Activated T-helper 2 cell treated with anti-CD3 and anti-CD28 coated beads, Interferon-gamma antibody, Interleukin-2, Interleukin-4, amounts not matched to agents 10 μg/mL and 5 μg/mL and 100 μg/mL, durations not matched to agents 14 hours and 24 hours and 36 hours (primary cell): ENCODE measurements at regions not wholly inside any gene's neighbourhood (a gene's known extent, or its start where the extent isn't known, plus 50 kb on each side); places are given as distances from the start of the nearest gene placed in this dataset.

Source experiments
- DNase-seq: peaks from one replicate; pipeline ENCODE4 v3.0.0; 2021; ENCODE audit warnings: low spot score
- H3K27ac Mint-ChIP-seq: one replicate; pipeline ENCODE4 v1.8.0; 2021; ENCODE audit warnings: mixed read lengths
- H3K27me3 Mint-ChIP-seq: one replicate; pipeline ENCODE4 v1.8.0; 2021; ENCODE audit warnings: low read depth, mixed read lengths
- H3K36me3 Mint-ChIP-seq: one replicate; pipeline ENCODE4 v1.8.0; 2021; ENCODE audit warnings: low read depth, mixed read lengths
- H3K4me1 Mint-ChIP-seq: one replicate; pipeline ENCODE4 v1.8.0; 2021; ENCODE audit warnings: low read depth, mixed read lengths
- H3K4me3 Mint-ChIP-seq: one replicate; pipeline ENCODE4 v1.8.0; 2021; ENCODE audit warnings: low read depth, mild to moderate bottlenecking, moderate library complexity, mixed read lengths
- H3K9me3 Mint-ChIP-seq: one replicate; pipeline ENCODE4 v1.8.0; 2021; ENCODE audit warnings: mixed read lengths
- intact Hi-C: fragments of 100-400 bp; cut with micrococcal nuclease; formaldehyde crosslinking; loops from one replicate; pipeline ENCODE4 v1.15.1; 2023

DNA sequence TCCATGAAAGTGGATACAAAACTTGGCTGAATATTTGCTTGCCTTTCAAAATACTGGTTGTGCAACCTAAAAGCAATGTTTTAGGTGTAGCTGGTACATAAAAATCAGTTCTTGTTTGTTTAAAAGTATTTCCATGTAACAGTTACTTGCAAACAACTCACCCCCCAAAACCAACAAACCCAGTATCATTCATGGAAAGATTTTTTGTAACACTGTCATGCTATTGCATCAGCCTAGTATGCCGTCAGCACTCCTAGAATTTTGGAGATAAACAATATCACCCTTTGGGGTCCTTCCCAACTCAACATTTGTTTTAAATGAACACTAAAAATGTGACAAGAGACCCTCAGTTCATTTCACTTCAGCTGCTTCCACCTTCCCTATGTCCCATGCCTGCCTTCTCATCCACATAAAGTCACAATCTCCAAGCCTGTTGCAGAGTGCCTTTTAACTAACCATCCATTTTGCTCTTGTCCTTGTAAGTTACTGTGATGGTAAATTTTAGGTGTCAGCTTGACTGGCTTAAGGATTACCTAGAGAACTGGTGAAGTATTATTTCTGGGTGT lies 425.3 kb downstream of the DUSP10 start:
- Mint-ChIP-seq H3K36me3 (no peaks in the 10 kb centered on the region), H3K4me3 (no peak overlapping the region), H3K4me1 (no peaks in the 10 kb centered on the region), H3K9me3 (no peaks in the 10 kb centered on the region), H3K27ac (no peak overlapping the region), H3K27me3 (peaks cover 6% of the 10 kb centered on the region)
- intact Hi-C loops, result no loop called here
- DNase-seq, result no peak

DNA sequence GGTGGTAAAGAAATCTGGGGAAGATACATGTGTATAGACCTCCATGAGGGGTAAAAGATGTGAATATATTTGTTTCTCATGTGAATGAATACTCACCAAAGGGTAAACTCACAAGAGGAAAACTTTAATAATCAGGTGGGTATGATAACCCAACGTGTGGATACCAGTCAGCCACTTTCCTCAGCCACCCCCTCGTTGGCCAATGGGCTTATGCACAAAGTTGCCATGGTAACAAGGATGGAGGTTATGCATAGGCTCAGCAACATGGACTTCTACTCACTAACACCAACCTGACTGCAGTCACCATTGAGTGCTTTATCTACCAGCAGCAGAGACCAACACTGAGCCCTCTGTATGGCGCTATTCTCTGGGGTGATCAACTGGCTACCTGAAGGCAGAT lies 424.4 kb downstream of the DUSP10 start:
- no peaks in the 10 kb centered on the region for H3K9me3 Mint-ChIP-seq
- H3K4me3 Mint-ChIP-seq, result no peak overlapping the region
- no peaks in the 10 kb centered on the region for H3K36me3 Mint-ChIP-seq
- DNase-seq, result no peak
- intact Hi-C loops, result no loop called here
- no peak overlapping the region for H3K27ac Mint-ChIP-seq
- H3K4me1 Mint-ChIP-seq, result no peaks in the 10 kb centered on the region
- H3K27me3 Mint-ChIP-seq, result peaks cover 6% of the 10 kb centered on the region

DNA sequence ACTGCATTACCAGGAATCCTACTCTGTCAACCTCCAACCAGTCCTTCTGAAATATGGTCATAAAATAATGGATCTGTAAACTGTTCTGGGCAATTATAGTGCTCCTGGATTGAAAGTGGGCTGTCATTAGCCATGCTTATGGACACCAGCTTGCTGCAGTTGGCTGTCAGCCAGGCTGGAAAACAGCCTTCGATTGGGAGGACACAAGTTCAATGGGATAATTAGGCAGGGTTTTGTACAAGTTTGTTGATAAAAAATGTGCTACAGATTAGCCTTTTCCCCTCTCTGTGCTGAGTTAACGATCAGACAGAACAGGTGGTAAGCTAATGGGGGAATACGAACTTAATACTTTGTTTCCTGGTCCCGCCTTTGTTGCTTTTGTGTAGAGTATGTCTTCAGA lies 413.9 kb downstream of the DUSP10 start:
- peaks cover 4% of the 10 kb centered on the region for H3K9me3 Mint-ChIP-seq

DNA sequence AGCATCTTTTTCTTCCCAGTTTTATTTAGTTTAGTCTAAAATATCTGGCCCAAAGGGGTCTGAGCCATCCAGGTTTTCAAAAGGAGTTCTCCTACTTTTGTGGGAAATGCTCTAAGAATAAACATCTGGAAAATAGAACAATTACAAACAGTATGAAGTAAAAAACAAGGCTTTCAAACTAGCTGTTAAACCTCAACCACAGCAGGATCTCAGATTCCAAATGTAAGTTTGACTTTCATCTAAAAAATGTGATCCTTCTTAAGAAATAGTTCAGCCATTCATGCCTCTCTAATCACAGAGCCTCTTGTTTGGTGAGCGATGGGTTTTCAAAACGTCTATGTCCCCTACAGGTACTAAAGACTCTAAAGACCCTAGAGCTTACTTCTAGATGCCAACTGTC lies 413.5 kb downstream of the DUSP10 start:
- Mint-ChIP-seq H3K4me1 (no peaks in the 10 kb centered on the region), H3K27me3 (no peaks in the 10 kb centered on the region), H3K9me3 (peaks cover 4% of the 10 kb centered on the region), H3K36me3 (no peaks in the 10 kb centered on the region), H3K4me3 (no peak overlapping the region), H3K27ac (no peak overlapping the region)
- intact Hi-C loops, result no loop called here
- DNase-seq, result no peak

More for the DNA sequence above, 413.9 kb downstream of the DUSP10 start:
- H3K36me3 Mint-ChIP-seq, result no peaks in the 10 kb centered on the region
- DNase-seq, result no peak
- H3K27me3 Mint-ChIP-seq, result peaks cover 2% of the 10 kb centered on the region
- H3K4me3 Mint-ChIP-seq, result no peak overlapping the region
- intact Hi-C loops, result no loop called here
- no peak overlapping the region for H3K27ac Mint-ChIP-seq
- no peaks in the 10 kb centered on the region for H3K4me1 Mint-ChIP-seq

DNA sequence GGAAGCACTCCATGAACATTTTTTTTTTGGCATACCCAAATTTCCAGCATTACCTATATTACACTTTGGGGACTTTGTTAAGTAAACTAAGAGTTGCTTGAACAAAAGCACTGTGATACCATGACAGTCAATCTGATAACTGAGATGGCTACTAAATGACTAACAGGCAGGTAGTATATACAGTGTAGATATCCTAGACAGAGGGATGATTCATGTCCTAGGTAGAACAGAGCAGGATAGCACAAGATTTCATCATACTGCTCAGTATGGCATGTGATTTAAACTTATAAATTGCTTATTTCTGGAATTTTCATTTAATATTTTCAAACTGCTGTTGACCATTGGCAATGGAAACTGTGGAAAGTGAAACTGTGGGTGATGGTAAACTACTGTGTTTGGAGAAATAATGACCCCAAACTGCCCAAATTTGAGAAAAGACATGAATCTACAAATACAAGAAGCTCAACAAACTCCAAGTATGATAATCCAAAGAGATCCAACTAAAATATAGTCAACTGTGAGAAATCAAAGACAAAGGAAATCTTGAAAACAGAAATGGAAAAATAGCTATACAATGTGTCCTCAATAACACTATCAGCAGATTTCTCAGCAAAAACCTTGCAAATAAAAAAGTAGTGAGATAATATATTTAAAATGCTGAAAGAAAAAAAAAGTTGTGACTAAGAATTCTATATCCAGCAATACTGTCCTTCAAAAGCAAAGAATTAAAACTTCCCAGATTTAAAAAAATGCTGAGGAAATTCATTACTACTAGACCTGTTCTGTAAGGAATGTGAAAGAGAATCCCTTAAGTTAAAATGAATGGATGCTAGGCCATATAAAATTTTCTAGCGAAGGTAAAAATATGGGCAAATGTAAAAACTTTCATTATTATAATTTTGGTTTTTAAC lies 410.4 kb downstream of the DUSP10 start:
- no peaks in the 10 kb centered on the region for H3K36me3 Mint-ChIP-seq
- no peak overlapping the region for H3K27ac Mint-ChIP-seq
- intact Hi-C loops, result no loop called here
- peaks cover 4% of the 10 kb centered on the region for H3K9me3 Mint-ChIP-seq
- DNase-seq, result no peak
- no peak overlapping the region for H3K4me3 Mint-ChIP-seq
- H3K4me1 Mint-ChIP-seq, result peaks cover 12% of the 10 kb centered on the region
- no peaks in the 10 kb centered on the region for H3K27me3 Mint-ChIP-seq

DNA sequence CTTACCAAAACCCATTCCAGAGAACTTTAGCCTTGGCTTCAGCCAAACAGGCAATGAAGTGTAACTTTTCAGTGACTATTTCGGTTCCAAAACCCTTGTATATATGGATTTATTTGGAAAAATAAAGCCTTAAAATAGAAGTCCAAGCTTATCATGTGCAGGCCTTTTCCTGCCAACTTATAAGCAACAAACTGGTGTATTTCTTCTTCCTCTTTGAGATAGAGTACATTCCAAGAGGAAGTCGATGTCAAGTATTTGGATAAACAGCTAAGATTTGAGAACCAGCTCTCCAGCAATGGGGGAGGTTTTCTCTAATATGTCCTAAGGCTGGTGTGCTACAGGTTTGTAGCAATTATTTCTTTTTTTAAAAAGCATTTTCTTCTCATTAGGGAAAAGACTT lies 407.8 kb downstream of the DUSP10 start:
- Mint-ChIP-seq H3K4me1 (peaks cover 12% of the 10 kb centered on the region), H3K4me3 (no peak overlapping the region), H3K27ac (no peak overlapping the region), H3K36me3 (no peaks in the 10 kb centered on the region), H3K27me3 (no peaks in the 10 kb centered on the region), H3K9me3 (peaks cover 4% of the 10 kb centered on the region)
- no peak for DNase-seq
- intact Hi-C loops, result no loop called here

DNA sequence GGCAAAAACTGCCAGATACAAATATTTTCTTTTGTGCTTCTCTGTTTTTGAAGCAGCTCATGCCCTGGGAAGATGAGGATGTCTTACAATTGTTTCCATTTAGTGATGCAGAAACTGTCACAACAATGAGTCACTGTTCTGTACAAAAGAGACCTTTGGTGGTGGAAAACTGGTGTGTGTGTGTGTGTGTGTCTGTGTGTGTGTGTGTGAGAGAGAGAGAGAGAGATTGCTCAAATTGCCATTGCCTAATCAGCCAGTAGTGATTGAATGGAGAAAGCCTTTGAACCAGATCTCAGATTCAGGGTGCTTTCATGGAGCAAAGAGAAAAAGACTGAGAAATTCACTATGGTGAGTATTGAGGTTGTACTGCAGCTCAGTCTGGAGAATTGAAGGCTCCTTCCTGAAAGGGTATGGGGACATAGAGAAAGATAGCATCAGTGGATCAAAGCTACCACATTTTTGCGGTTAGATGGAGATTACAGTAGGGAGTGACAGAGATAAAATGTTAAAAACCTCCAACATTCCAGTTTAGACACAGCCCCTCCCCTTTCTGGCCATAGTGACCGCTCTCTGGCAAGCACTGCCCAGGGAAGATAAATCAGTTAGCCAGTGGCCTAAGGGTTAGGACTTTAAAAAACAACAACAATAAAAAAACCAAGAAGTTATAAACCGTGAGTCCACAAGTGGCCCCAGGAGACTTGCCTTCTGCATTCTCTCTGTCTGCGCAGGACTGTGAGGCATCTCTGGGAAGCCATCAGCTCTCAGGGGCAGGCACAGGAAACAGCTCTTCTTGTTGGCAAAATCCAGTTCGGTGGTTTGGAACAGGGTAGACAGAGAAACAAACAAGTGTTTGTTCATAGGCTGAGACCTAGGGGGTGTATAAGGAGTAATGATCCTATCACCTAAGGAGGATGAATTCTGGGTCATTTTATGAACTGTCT lies 406.5 kb downstream of the DUSP10 start:
- peaks cover 4% of the 10 kb centered on the region for H3K9me3 Mint-ChIP-seq
- no peak for DNase-seq
- H3K4me3 Mint-ChIP-seq, result no peak overlapping the region
- peaks cover 12% of the 10 kb centered on the region for H3K4me1 Mint-ChIP-seq
- H3K27ac Mint-ChIP-seq, result peak overlapping the region; percentile 9
- intact Hi-C loops, result no loop called here
- H3K27me3 Mint-ChIP-seq, result no peaks in the 10 kb centered on the region
- H3K36me3 Mint-ChIP-seq, result no peaks in the 10 kb centered on the region

DNA sequence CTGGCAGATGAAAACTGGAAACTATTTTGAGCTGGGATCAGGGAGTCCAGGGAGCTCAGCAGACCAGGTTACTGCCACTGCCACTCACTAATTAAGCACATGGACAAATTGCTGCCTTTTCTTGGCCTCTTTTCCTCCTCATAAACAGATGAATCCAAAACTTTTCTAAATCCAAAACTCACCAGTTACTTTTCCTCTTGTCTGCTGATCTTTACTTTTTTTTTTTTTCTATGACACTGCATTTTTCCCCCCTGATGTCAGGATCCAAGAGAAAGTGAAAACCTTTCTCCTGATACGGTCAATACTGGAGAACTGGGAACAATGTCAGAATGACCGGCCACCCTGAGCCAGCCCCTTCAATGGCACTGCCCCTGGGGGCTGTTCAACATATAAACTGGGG lies 405.8 kb downstream of the DUSP10 start:
- peaks cover 12% of the 10 kb centered on the region for H3K4me1 Mint-ChIP-seq
- H3K36me3 Mint-ChIP-seq, result no peaks in the 10 kb centered on the region
- no peak overlapping the region for H3K4me3 Mint-ChIP-seq
- H3K27me3 Mint-ChIP-seq, result no peaks in the 10 kb centered on the region
- intact Hi-C loops, result no loop called here
- no peak overlapping the region for H3K27ac Mint-ChIP-seq
- DNase-seq, result no peak
- peaks cover 4% of the 10 kb centered on the region for H3K9me3 Mint-ChIP-seq

DNA sequence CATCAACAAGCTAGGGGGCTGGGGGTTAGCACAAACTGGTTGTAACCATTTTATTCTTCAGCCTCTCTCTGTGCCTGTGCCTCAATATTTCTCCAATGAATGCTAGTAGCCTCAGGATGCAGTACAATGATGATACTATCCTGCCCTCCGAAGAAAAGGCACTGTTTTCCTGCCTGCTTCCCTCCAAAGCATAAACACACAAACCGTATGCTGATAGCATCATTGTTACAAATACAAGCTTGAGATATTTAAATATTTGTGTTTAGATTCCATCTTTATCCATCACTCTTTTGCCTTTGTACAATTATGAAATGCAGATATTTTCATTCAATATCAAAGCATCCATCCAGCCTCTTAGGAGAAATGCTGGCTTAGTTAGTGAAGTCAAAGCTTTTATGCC lies 404.8 kb downstream of the DUSP10 start:
- peaks cover 3% of the 10 kb centered on the region for H3K9me3 Mint-ChIP-seq
- intact Hi-C loops, result no loop called here
- no peaks in the 10 kb centered on the region for H3K36me3 Mint-ChIP-seq
- no peak for DNase-seq
- H3K4me3 Mint-ChIP-seq, result no peak overlapping the region
- no peaks in the 10 kb centered on the region for H3K27me3 Mint-ChIP-seq
- H3K4me1 Mint-ChIP-seq, result peaks cover 12% of the 10 kb centered on the region
- no peak overlapping the region for H3K27ac Mint-ChIP-seq

DNA sequence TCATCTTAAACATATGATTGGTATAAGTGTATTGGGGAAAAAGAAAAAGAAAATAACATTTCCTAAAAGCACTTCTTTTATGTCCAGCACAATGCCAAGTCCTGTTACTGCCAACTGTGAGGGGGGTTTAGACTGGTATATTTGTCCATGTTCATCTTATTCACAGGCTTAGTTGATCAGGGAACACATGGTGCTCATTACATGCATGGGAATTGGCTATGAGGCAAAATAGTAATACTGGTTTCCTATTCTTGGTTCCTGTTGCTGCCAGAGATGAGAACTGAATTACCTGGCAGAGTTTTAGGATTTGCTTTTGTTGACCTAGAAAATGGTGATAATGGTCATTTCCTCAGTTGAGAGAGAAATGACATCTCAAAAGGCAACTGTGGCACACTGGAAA lies 398.8 kb downstream of the DUSP10 start:
- Mint-ChIP-seq H3K36me3 (no peaks in the 10 kb centered on the region), H3K27me3 (peaks cover 2% of the 10 kb centered on the region), H3K9me3 (no peaks in the 10 kb centered on the region), H3K4me1 (no peaks in the 10 kb centered on the region), H3K4me3 (no peak overlapping the region), H3K27ac (no peak overlapping the region)
- no peak for DNase-seq
- intact Hi-C loops, result no loop called here

DNA sequence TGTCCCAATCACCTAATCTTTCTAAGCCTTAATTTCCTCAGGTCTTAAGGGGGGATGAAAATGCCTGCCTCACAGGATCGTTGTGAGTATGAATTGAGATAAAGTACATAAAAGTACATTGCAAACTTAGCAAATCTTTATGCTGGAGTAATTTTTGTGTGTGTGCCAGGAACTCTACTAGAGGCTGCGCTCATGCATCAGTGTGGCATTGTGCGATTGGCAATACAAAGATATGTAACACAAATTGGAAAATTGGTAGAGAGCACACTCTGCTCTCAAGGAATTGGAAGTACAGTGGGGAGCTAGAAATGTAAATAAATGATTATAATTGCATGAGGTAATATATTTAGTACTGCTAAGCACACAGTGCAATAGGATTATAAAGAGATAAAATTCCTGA lies 398.3 kb downstream of the DUSP10 start:
- Mint-ChIP-seq H3K9me3 (no peaks in the 10 kb centered on the region), H3K27me3 (peaks cover 2% of the 10 kb centered on the region), H3K4me3 (no peak overlapping the region), H3K4me1 (no peaks in the 10 kb centered on the region), H3K36me3 (no peaks in the 10 kb centered on the region), H3K27ac (no peak overlapping the region)
- intact Hi-C loops, result no loop called here
- no peak for DNase-seq

DNA sequence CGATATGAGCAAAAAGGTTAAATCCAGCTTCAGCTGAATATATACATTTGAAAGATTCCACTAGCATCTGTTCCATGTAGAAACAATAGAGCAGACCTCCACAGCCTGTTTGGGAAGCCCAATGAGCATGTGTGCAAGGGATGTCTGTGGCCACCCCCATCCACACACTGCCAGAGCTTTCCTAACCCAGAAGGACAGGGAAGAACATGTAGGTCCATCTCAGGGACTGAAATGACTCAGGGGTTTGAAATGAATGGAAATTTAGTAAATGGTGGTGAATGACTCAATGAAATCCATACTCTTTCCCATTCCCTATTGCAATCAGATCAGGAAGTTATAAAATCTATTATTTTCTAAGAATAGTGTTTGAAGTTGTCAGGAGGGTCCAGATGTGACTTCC lies 397.2 kb downstream of the DUSP10 start:
- Mint-ChIP-seq H3K27ac (no peak overlapping the region), H3K27me3 (peaks cover 2% of the 10 kb centered on the region), H3K36me3 (no peaks in the 10 kb centered on the region), H3K4me1 (no peaks in the 10 kb centered on the region), H3K9me3 (no peaks in the 10 kb centered on the region), H3K4me3 (no peak overlapping the region)
- DNase-seq, result no peak
- intact Hi-C loops, result no loop called here

DNA sequence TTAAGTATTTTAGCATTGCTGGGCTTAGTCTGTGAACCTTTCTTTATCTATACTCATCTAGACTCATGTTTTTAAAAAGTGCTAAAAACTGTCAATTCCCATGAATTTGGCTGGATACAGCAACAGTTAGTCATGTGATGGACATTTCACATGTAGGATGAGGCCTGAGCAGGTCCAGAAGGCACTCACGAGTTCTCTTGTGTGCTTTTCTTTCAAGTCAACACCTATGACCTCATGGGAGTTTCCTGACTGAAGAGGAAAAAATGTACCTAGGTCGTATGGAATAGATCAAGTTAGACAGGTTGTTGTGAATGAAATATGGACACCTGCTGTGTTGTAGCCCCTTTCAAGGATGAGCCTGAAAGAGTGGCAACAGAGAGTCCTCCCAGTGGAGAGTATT lies 394.2 kb downstream of the DUSP10 start:
- intact Hi-C loops, result no loop called here
- H3K9me3 Mint-ChIP-seq, result no peaks in the 10 kb centered on the region
- H3K27ac Mint-ChIP-seq, result no peak overlapping the region
- H3K27me3 Mint-ChIP-seq, result peaks cover 2% of the 10 kb centered on the region
- DNase-seq, result no peak
- no peak overlapping the region for H3K4me3 Mint-ChIP-seq
- H3K4me1 Mint-ChIP-seq, result no peaks in the 10 kb centered on the region
- H3K36me3 Mint-ChIP-seq, result no peaks in the 10 kb centered on the region
